ACHN (cell line): ENCODE measurements at regions not wholly inside any gene's neighbourhood (a gene's known extent, or its start where the extent isn't known, plus 50 kb on each side); places are given as distances from the start of the nearest gene placed in this dataset.

ENCODE experiments used
- DNase-seq: peaks from one replicate; pipeline ENCODE4 v3.0.0-alpha.2; 2015
- in situ Hi-C: cut with HindIII; loops from 2 replicates; pipeline ENCODE4 v1.10.0; 2017; ENCODE audit warnings: low sequenced_read_pairs, low pct_ligation_motif_present, low pct_unique_long_range_greater_than_20kb

DNA sequence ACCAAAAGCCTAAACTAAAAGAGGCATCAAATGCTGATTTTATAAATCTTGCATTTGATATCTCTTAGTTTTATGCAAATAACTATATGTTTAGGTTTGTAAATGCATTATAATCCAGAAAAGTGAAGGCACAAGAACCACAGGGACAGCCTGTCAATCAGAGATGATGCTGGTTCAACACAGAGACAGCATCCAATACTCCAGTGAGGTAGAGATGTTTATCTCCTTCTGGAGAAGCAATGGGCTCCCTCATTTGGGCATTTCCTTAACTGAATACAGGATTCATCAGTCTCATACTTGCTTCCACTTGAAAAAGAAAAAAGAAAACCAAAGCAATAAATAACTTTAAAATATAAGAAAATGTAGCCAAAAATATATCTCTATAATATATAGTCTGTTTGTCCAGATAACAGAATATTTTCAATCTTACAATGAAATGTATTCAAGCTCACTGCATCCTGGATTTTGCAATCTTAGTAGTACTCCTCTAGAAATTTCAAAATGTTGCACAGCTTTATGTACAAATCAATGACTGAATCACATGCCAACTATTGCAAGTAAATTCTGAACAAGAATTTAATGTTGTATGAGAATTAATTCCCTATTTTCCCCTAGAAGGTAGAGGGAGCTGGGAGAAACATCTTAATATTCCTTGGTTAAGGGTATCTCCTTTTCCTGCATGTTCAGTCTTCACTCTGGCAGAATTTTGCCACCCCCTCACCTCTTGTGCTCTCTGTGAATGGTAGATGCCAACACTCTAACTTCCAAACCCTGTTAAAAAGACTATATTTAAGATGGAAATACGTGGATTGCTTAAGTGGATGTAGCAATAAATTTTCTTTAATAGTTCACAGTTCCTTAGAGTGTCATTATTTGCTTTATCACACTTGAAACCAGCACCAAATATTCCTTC is 191.1 kb upstream of the GAS1 start:
- no peak for DNase-seq
- in situ Hi-C loops: no loop called here

DNA sequence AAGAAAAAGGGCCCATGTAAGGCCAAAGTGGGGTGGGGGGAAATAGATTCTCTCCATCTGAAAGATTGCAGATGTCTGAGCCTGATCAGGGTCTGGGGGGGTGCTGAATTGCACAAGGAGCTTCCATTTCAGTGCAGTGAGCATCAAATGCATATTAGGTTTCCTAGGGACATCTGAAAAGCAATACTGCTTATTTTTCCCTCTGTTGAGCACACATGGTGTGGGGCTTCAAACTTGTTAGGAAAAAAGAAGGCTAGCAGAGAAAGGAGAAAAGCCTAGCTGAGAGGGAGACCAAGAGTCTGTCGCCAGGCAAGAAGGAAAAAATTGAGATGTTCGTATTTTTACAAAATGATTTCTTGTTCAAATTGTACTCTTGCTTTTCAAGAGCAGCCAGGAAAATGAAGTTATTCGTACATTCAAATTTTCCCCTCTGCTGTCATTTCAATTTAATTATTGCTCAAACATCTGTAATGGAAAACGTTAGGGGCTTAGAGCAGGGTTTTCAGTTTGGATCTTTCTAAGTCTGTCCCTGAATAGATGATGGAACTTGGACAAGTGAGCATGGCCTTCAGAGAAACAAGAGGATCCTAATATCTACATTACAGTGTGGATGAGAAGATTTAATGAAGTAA is 191.9 kb upstream of the GAS1 start:
- DNase-seq: no peak
- in situ Hi-C loops: no loop called here

GRCh38 chr9:87140142-87140541 is 192.8 kb upstream of the GAS1 start:
- DNase-seq: no peak
- in situ Hi-C loops: no loop called here

DNA sequence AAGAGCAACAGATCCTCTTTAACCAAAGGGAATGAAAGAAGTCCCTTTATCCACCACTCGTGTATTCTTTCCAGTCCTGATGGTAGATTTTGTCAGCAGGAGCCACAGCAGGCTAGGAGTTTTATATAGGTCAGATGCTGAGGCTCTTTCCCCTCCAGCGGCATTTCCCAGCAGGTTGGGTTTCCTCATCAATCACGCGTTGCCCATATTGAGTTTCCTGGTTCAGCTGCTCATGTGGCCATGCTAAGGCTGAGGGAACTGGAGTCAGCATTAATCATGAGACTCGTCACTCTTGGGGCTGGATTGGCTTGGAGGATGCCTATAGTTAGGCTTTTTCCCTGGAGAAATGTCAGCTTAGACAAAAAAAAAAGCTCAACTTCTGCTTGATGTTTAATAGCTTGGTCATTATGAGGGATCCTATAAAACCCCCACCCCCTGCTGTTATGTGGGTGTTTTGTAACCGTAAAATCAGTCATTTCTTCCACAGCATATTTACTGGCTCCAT is 193.4 kb upstream of the GAS1 start:
- in situ Hi-C loops: no loop called here
- DNase-seq: no peak

- DNase-seq: no peak
- in situ Hi-C loops: no loop called here
Measured at GRCh38 chr9:87141124-87141523, 193.8 kb upstream of the GAS1 start.

DNA sequence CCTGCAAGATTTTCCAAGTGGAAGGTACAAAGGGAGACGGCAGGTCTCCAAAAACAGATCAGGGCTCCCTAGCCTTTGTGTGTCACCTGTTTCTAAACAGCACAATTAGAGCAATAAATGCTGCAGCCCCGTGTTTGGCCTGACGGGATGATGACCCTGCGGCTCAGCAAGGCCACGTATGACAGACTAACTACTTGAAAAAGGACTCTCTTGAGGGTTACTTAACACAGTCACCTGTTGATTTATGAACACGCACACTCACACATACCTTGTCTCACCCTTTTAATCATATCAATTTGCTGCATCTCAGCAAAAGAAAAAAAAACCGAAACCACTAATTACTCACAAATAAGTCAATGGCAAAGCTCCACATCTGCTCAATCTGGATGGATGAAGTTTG is 199.6 kb upstream of the GAS1 start:
- DNase-seq: no peak

GRCh38 chr9:87147839-87148238 is 200.5 kb upstream of the GAS1 start:
- in situ Hi-C loops: no loop called here
- no peak for DNase-seq

More for the DNA sequence above, 199.6 kb upstream of the GAS1 start:
- in situ Hi-C loops: no loop called here

DNA sequence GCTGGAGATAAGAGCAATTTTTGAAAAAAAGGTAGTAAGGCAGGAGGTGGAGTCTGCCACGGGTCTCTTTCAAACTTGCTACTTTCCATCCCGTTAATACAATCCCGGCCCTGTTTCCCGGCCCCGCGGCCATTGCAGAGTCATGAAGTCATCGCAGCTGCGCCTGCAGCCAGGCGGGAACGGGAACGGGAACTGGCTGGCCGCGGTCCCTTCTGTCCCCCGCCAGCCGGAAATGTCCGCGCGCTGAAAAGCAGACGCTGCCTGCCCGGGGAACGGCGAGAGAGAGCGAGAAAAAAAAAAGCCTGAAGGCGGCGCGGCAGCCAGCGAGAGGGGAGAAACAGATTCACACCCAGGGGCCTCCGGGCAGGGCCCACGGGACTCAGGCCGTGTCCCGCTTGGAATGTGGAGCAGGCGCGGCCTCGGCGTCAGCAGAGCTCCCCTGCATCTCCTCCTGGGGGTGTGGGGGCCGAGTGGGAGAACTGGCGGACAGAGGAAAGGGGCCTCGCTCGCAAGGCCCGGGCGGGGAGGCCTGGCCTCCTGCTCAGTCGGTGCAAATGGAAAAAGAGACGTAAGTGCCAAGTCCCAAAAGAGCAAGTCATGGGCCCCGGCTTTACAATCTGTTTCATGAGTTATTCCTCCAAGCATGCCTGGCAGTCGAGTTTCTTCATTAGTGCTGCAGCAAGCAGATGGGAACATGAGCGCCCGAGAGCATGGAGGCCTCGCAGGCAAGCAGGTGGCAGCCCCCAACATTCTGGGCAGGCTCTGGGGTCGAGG is 201.2 kb upstream of the GAS1 start:
- in situ Hi-C loops: no loop called here
- peak; percentile 59 for DNase-seq

DNA sequence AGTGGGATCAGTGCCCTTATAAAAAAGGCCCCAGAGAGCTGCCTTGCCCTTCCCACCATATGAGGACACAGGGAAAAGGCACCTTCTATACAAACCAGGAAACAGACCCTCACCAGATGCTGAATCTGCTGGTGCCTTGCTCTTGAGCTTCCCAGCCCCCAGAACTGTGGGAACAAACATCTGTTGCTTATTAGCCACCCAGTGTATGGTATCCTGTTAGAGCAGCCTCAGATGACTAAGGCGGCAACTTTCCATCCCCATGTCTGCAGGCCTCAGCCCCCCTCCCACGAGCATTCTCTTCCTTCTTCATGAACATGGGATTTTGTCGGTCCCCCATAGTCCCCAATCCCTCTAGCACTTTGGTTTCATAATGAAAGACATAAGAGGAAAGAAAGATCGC is 202.5 kb upstream of the GAS1 start:
- in situ Hi-C loops: no loop called here
- DNase-seq: no peak

DNA sequence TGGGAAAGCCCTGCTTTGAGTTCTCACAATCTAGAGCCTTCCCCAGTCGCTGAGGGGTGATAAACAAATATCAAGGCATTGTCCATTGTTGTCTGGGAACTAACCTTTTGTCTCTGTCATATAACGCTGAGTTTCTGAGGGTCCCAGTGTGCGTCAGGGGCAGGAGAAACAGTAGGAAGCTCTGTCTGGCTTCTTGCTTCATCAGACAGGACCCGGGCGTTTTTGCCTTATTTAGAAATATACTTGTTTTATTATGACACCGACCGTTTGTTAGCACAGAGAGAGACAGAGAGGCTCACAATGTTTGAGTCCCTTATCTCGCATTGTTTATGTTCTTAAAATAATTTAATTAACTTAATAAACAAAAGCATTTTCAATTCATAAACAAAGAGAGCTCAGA is 204.9 kb upstream of the GAS1 start:
- in situ Hi-C loops: no loop called here
- no peak for DNase-seq

DNA sequence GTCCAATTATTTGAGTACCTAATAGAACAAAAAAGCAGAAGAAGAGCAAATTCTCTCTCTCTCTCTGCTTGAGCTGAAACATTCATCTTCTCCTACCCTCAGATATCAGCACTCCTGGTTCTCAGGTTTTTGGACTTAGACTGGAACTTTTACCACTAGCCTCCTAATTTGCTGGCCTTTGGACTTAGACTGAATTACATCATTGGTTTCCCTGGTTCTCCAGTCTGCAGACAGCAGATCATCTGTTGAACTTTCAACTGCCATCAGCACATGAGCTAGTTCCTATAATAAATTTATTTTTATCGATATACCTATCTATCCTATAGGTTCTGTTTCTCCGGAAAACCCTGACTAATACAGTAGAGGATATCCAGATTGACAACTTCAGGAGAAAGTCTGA is 208.9 kb upstream of the GAS1 start:
- in situ Hi-C loops: no loop called here
- DNase-seq: no peak

DNA sequence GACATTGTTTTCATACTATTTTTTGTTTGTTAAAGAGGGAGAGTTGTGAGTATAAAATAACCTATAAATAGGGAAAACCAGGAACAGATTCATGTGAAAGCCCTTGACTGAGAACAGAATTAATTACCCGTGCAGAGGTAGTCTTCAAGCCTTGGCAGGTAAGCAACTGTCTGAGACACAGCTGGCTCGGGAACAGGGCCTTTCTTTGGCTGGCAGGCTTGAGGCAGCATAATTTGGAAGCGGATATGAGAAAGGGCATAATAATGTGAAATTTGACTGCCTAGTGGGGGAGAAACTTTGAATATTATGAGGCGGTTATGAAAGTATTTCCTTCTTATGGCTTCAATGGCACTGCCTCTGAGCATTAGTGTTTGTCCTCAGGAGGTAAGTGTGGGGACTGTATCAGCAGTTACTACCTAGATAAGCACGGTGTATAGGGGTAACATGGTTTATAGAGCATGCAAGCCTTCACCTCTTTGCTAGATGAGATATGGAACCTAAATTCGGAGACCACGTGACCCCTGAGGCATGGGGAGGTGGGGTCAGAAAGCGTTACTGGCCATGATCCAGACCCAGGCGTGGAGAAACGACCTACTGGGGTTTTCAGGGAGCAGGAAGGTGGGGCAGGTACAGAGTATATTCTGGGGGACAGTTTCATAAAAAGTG is 210.2 kb upstream of the GAS1 start:
- no peak for DNase-seq
- in situ Hi-C loops: no loop called here

- no peak for DNase-seq
- in situ Hi-C loops: no loop called here
Measured at GRCh38 chr9:87158765-87159164, 211.5 kb upstream of the GAS1 start.

DNA sequence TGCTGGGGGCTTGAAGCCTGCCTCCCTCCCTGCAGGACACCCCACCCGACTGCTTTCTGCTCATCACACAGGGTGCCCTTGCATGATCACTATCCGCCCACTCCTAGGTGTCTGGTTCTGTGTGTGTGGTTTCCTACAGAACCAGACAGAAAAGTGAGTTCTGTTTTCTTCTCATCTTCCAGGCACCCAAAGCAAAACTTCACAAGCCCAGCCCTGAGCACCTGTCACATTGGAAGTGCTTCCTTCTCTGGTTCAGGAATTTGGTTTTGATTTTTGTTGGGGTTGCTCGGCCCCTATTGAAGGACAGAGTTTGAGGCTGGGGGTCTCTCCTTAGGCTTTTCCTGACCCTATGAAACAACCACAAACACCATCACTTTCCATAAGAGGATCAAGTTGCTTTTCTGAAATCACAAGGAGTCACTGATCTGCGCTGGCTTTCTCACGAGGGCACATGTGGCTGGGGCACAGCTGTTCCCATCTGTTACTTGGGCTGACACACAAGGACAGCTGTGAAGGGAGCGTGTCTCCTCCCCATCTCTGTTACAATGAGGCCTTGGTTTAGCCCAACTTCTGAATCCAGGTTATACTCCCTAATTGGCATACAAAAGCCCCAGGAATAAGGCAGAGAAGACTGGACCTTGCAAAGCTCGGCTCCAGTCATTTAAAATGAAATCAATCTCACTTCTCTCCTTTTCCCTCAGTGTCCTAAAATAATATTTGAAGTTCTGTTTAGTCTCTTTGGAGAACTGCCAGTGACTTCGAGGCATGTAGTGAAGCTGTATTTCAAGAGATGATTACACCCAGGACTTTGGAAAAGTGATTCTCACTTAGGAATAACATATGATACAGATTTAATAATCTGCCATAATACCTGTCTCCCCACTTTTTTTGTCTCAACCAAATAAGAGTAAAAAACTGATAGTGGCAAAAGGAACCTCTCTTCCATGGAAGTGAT is 213.1 kb upstream of the GAS1 start:
- in situ Hi-C loops: no loop called here
- no peak for DNase-seq

DNA sequence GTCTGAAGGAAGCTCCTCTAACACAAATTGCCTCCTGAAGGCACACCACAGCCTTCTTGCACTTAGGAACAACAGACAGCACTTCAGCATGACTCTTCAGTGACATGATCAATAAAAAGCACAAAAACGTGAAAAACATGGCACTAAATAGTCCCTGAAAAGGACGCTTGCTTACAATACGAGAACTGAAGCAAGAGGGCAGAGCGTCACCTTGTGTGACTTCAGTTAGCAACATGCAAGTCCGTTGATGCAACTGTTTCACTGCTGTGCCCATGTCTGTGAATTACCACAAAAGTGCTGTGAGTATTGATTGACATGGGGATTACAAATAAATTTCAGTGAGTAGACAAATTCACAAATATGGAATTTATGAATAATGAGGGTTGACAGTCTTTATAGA is 219.9 kb upstream of the GAS1 start:
- in situ Hi-C loops: no loop called here

GRCh38 chr9:87167582-87167981 is 220.3 kb upstream of the GAS1 start:
- DNase-seq: no peak
- in situ Hi-C loops: no loop called here

More for the DNA sequence above, 219.9 kb upstream of the GAS1 start:
- no peak for DNase-seq

DNA sequence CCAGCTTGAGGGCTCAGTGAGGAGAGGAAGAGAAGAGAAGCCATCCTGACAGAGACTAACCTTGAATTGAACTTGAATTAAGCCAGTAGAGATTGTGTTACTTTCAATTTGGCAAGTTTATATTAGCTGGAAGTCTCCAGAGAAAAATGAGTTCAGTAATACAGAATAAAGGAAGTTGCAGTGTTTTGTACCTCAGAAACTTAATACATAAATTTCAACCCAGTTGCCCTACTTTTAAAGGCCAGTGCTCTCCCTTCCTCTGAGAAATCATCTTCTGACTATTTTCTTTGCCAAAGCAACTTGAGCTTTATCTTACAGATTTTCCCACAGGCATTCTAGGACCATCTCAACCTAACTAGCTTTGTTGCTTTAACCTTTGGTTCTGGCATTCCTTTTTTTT is 231.0 kb upstream of the GAS1 start:
- in situ Hi-C loops: no loop called here
- no peak for DNase-seq
